ENCODE measurements at regions not wholly inside any gene's neighbourhood (a gene's known extent, or its start where the extent isn't known, plus 50 kb on each side); places are given as distances from the start of the nearest gene placed in this dataset.

- no peak for TF ChIP-seq CTCF (conservative IDR thresholded peaks at IDR 0.05; ENCODE audit: low read depth, low read length)
- TF ChIP-seq EZH2 (IDR thresholded peaks at IDR 0.05; ENCODE audit: borderline replicate concordance, low read depth, low read length, poor library complexity, severe bottlenecking) = no peak
These were observed 95.6 kb downstream of the C16orf95 start for GRCh38 chr16:87221633-87222032.
